ENCODE measurements at regions not wholly inside any gene's neighbourhood (a gene's known extent, or its start where the extent isn't known, plus 50 kb on each side); places are given as distances from the start of the nearest gene placed in this dataset.

GRCh38 chr12:75760573-75761294 is 249.3 kb upstream of the KRR1 start:
- Mint-ChIP-seq H3K9me3 (ENCODE audit: unreplicated experiment) (no peaks in the 10 kb centered on the region), H3K27me3 (ENCODE audit: insufficient read depth, unreplicated experiment) (no peaks in the 10 kb centered on the region)

DNA sequence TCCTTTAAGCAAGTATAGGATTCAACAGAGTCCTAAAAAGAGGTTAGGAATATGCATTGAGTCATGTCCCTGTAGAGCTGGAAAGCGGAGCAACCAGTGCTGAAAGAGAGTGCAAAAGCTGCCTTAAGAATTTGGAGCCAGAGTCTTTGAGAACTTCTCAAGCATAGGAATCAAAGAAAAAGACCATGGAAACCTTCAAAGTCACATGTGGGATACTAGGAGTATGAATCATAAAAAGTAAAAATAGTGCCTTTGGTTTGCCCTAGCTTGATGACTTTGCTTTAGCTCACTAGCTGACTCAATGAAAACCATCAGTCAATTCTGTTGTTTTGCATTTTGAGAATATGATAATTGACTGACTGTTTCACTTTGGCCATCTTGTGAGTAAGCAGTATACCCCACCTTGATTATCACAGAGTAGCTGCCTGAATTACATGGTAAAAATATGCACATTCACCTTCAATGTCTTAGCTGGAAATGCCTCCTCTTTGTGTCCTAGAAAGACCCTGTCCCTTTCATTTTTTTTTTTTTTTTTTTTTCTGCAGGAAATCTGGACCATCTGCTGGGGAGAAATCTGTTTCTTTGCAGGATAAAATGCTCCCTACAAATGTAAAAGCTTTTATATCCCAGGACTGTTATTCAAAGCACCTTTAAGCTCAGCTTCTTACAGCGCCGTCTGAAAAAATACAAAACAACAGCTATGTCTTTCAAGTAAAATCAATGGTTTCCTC is 248.6 kb upstream of the KRR1 start:
- no peaks in the 10 kb centered on the region for H3K27me3 Mint-ChIP-seq (ENCODE audit: insufficient read depth, unreplicated experiment)
- H3K36me3 ChIP-seq (ENCODE audit: control insufficient read depth, insufficient read depth, low read length): no peaks in the 10 kb centered on the region
- H3K36me3 Mint-ChIP-seq (ENCODE audit: insufficient read depth, unreplicated experiment): no peaks in the 10 kb centered on the region
- DNase-seq: no peak
- TF ChIP-seq, protein P1, sequence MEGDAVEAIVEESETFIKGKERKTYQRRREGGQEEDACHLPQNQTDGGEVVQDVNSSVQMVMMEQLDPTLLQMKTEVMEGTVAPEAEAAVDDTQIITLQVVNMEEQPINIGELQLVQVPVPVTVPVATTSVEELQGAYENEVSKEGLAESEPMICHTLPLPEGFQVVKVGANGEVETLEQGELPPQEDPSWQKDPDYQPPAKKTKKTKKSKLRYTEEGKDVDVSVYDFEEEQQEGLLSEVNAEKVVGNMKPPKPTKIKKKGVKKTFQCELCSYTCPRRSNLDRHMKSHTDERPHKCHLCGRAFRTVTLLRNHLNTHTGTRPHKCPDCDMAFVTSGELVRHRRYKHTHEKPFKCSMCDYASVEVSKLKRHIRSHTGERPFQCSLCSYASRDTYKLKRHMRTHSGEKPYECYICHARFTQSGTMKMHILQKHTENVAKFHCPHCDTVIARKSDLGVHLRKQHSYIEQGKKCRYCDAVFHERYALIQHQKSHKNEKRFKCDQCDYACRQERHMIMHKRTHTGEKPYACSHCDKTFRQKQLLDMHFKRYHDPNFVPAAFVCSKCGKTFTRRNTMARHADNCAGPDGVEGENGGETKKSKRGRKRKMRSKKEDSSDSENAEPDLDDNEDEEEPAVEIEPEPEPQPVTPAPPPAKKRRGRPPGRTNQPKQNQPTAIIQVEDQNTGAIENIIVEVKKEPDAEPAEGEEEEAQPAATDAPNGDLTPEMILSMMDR (IDR thresholded peaks at IDR 0.05; ENCODE audit: insufficient read depth in 1 of 2, low read depth in 1 of 2, low read length in 1 of 2, severe bottlenecking in 1 of 2, unreplicated experiment in 1 of 2): no peak
- H3K4me1 ChIP-seq: no peaks in the 10 kb centered on the region; the same call in 1 of the 2 replicates
- CTCF ChIA-PET: no interaction called here
- no peak overlapping the region for H3K4me3 Mint-ChIP-seq (ENCODE audit: unreplicated experiment)
- intact Hi-C loops (cut with micrococcal nuclease; ENCODE audit: unreplicated experiment): no loop called here
- no TSS peak for BruUV-seq (replicated peaks)
- no peaks in the 10 kb centered on the region for H3K27me3 ChIP-seq (replicated peaks; ENCODE audit: control insufficient read depth, insufficient read depth, low read length)
- H3K9me3 Mint-ChIP-seq (ENCODE audit: unreplicated experiment): no peaks in the 10 kb centered on the region
- H3K9me3 ChIP-seq: no peaks in the 10 kb centered on the region
- H3K4me1 Mint-ChIP-seq (ENCODE audit: low read depth, unreplicated experiment): peaks cover 12% of the 10 kb centered on the region
- POLR2A ChIA-PET: interaction anchor here (0.5 to 0.6 kb wide), 2 partner anchors 200 to 273 kb away, joined by 3 to 4 read pairs; no protein-coding TSS in a partner anchor
- no peak overlapping the region for H3K27ac Mint-ChIP-seq (ENCODE audit: unreplicated experiment)
- H3K4me3 ChIP-seq (ENCODE audit: low read depth, low read length): no peak overlapping the region

More at GRCh38 chr12:75760573-75761294, 249.3 kb upstream of the KRR1 start:
- ChIA-PET CTCF (no interaction called here), POLR2A (interaction anchor here (0.5 kb wide), 1 partner anchor 272 kb away, joined by 3 read pairs; no protein-coding TSS in a partner anchor)
- Histone ChIP-seq H3K9me3 (no peaks in the 10 kb centered on the region), H3K36me3 (ENCODE audit: control insufficient read depth, insufficient read depth, low read length) (no peaks in the 10 kb centered on the region), H3K27me3 (replicated peaks; ENCODE audit: control insufficient read depth, insufficient read depth, low read length) (no peaks in the 10 kb centered on the region), H3K4me1 (peaks cover 3% of the 10 kb centered on the region), H3K4me3 (ENCODE audit: low read depth, low read length) (no peak overlapping the region)
- Mint-ChIP-seq H3K4me3 (ENCODE audit: unreplicated experiment) (no peak overlapping the region), H3K4me1 (ENCODE audit: low read depth, unreplicated experiment) (peaks cover 9% of the 10 kb centered on the region), H3K27ac (ENCODE audit: unreplicated experiment) (no peak overlapping the region), H3K36me3 (ENCODE audit: insufficient read depth, unreplicated experiment) (no peaks in the 10 kb centered on the region)
- TF ChIP-seq, protein P1 (IDR thresholded peaks at IDR 0.05; ENCODE audit: insufficient read depth in 1 of 2, low read depth in 1 of 2, low read length in 1 of 2, severe bottlenecking in 1 of 2, unreplicated experiment in 1 of 2): no peak
- intact Hi-C loops (cut with micrococcal nuclease; ENCODE audit: unreplicated experiment): no loop called here
- BruUV-seq (replicated peaks): no TSS peak
- DNase-seq: no peak

- Histone ChIP-seq H3K4me3 (ENCODE audit: low read depth, low read length) (no peak overlapping the region), H3K27me3 (replicated peaks; ENCODE audit: control insufficient read depth, insufficient read depth, low read length) (no peaks in the 10 kb centered on the region), H3K9me3 (no peaks in the 10 kb centered on the region), H3K4me1 (peaks cover 4% of the 10 kb centered on the region; the same call in 1 of the 2 replicates), H3K36me3 (ENCODE audit: control insufficient read depth, insufficient read depth, low read length) (no peaks in the 10 kb centered on the region)
- ChIA-PET CTCF (no interaction called here), POLR2A (no interaction called here)
- no peak for DNase-seq
- no peak overlapping the region for H3K4me3 Mint-ChIP-seq (ENCODE audit: unreplicated experiment)
- no peak overlapping the region for H3K27ac Mint-ChIP-seq (ENCODE audit: unreplicated experiment)
- TF ChIP-seq, protein P1 (IDR thresholded peaks at IDR 0.05; ENCODE audit: insufficient read depth in 1 of 2, low read depth in 1 of 2, low read length in 1 of 2, severe bottlenecking in 1 of 2, unreplicated experiment in 1 of 2): no peak
- no TSS peak for BruUV-seq (replicated peaks)
- H3K27me3 Mint-ChIP-seq (ENCODE audit: insufficient read depth, unreplicated experiment): no peaks in the 10 kb centered on the region
- H3K4me1 Mint-ChIP-seq (ENCODE audit: low read depth, unreplicated experiment): peaks cover 13% of the 10 kb centered on the region
- intact Hi-C loops (cut with micrococcal nuclease; ENCODE audit: unreplicated experiment): no loop called here
- no peaks in the 10 kb centered on the region for H3K36me3 Mint-ChIP-seq (ENCODE audit: insufficient read depth, unreplicated experiment)
- H3K9me3 Mint-ChIP-seq (ENCODE audit: unreplicated experiment): no peaks in the 10 kb centered on the region
These were observed 247.8 kb upstream of the KRR1 start for GRCh38 chr12:75759196-75759595.
